C4-2B (cell line): ENCODE measurements at regions not wholly inside any gene's neighbourhood (a gene's known extent, or its start where the extent isn't known, plus 50 kb on each side); places are given as distances from the start of the nearest gene placed in this dataset.

Experiments used
- H3K27ac ChIP-seq: fragments of 450-650 bp; 2 replicates; pipeline ENCODE4 v1.5.1; 2017
- ZFX ChIP-seq: fragments of 450-650 bp; IDR thresholded peaks from 2 replicates; pipeline ENCODE4 v1.6.1; 2017
- TF ChIP-seq, protein P1 (sequence below): fragments of 450-650 bp; conservative IDR thresholded peaks from 2 replicates; pipeline ENCODE4 v1.5.1; 2017; ENCODE audit warnings: mild to moderate bottlenecking

DNA sequence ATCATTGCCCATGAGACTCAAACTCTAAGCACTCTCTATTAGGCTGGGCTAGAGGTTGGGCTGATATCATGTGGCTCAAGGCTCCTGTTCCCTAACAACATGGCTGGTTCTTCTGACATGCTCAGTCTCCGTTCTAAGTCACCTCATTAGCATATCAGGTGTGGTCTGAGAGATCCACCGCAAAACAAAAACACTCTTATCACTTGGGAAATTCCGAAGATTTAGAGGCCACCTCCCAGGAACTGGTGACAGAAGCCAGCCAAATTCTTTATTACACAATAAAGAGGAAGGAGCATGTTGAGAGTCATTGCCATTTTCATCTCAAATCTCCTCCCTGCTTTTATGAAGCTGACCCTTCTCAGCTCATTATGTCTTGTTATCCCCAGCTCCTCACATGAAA, 107.6 kb downstream of the MSX2 start:
- TF ChIP-seq ZFX, result no peak
- TF ChIP-seq, protein P1, sequence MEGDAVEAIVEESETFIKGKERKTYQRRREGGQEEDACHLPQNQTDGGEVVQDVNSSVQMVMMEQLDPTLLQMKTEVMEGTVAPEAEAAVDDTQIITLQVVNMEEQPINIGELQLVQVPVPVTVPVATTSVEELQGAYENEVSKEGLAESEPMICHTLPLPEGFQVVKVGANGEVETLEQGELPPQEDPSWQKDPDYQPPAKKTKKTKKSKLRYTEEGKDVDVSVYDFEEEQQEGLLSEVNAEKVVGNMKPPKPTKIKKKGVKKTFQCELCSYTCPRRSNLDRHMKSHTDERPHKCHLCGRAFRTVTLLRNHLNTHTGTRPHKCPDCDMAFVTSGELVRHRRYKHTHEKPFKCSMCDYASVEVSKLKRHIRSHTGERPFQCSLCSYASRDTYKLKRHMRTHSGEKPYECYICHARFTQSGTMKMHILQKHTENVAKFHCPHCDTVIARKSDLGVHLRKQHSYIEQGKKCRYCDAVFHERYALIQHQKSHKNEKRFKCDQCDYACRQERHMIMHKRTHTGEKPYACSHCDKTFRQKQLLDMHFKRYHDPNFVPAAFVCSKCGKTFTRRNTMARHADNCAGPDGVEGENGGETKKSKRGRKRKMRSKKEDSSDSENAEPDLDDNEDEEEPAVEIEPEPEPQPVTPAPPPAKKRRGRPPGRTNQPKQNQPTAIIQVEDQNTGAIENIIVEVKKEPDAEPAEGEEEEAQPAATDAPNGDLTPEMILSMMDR, result no peak
- no peak overlapping the region for H3K27ac ChIP-seq

DNA sequence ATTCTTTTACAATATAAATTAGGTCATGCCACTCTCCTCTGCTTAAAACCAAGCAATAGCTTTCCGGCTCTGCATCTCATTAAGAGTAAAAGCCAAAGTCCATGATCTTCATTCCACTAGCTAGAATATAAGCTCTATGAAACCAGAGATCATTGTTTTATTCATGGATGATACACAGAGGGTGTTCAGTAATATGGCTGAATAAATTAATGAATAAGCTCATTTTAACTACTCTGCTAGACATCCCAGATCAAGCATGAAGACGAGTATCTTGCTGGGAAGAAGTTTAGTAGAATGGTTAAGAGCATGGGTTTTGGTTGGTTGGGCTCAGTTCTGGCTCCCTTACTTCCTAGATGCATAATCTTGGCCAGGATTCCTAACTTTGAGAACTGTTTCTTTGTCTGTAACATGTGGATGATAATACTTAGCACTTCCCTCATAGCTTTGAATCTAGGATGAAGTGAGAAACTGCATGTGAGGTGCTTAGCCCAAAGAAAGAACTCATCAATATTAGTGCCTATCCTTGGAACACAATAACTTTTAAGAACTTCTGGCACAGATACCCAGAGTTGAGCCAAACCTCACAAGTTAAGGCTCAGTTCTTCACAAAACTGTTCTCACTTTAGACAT, 106.8 kb downstream of the MSX2 start:
- no peak overlapping the region for H3K27ac ChIP-seq
- TF ChIP-seq ZFX, result no peak
- TF ChIP-seq, protein P1, result no peak

DNA sequence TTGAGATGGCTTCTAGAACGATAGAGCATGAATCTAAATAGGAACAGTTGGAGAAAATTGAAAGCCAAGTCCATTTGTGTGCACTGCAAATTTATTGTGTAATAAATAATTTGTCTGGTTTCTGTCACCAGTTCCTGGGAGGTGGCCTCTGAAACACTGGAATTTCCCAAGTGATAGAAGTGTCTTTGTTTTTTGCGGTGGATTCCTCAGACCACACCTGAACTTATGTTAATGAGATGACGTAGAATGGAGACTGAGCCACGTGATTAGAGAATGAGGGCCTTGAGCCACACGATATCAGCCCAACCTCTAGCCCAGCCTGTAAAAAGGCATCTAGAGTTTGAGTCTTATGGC, 105.1 kb downstream of the MSX2 start:
- TF ChIP-seq, protein P1, result no peak
- no peak for TF ChIP-seq ZFX
- H3K27ac ChIP-seq, result no peak overlapping the region

DNA sequence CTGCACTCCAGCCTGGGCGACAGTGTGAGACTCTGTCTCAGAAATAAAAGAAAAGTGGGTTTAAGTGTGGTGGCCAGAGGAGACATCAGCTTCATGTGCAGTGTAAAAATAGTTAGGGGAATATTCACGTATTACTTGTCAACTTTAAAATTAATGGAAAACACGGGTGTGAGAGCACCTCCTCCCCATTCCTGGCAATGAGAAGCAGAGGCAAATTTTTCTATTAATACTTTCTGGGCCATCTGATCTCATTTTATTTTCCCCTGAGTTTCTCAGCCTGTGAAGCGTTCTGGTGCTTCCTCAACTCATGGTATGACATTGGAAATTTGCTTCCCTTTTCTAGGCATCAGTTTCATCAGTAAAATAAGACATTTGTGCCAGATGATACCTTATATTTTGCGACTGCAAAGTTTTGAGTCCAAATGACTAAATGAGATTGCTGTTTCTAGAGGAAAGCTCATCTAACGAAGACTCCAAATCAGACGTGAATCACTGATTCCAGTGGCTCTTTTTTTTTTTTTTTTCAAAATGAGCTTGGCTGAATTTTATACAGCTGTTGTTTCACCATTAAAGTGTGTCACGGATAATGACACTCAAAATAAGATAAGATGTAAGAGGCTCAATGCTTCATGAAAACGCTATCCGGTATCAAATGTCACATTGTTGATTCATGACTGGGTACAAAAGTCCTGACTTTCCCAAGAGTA, 104.6 kb downstream of the MSX2 start:
- no peak overlapping the region for H3K27ac ChIP-seq
- TF ChIP-seq, protein P1, result no peak
- no peak for TF ChIP-seq ZFX

DNA sequence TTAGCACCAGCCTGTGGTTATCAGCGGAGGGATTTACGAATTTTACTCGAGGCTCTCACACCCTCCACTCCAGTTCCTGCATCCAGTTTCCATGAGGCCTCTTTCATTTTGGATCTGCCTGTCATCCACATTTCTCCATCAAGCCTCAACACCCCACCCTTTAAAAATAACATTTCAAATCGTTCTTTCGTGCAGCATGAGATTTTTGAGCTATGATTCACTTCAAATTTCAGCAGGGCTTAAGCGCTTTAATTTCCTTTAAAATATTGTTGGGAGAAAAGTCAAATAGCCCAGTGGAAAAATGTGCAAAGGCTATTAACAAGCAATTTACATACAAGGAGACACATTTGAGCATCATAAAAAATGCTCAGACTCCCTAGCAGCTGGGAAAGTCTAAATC, 103.2 kb downstream of the MSX2 start:
- TF ChIP-seq, protein P1, result no peak
- no peak for TF ChIP-seq ZFX
- H3K27ac ChIP-seq, result no peak overlapping the region

DNA sequence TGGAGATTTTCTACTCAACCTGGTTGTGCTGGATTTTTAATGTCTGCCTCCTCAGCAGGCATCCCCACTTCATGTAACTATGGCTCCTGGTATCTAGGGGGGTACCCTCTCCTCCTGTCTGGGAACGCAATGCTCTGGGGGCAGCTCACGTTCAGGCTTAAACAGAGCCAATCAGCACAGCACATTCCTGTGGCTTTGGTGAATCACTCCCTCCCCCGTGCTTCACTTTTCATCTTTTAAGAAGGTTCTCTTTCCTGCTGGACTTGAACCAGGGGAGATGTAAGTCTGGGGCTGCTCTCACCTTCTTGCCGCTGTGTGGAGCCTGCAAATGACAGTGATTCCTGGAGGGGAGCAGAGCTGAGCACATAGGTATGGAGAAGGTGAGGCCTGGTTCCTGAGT, 101.2 kb downstream of the MSX2 start:
- no peak overlapping the region for H3K27ac ChIP-seq
- TF ChIP-seq ZFX, result no peak
- TF ChIP-seq, protein P1, result no peak

DNA sequence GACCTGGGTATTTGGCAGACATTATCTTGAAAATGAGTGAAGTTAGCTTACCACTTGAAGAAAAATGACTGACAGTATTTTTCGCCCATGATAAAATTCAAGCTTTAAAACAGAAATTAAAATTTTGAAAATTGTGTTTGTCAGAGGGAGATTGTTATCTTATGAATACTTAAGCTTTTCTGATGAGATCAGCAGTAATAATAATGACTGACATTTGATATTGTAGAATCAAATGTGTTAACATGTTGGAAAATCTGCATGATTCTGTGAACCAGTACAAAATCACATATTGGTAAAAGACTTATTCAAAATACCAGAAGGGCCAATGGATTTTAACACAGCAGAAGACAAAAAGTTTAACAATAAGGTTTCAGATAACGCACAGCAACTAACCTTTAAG, 94.0 kb downstream of the MSX2 start:
- TF ChIP-seq, protein P1, result no peak
- H3K27ac ChIP-seq, result no peak overlapping the region
